ENCODE measurements at regions not wholly inside any gene's neighbourhood (a gene's known extent, or its start where the extent isn't known, plus 50 kb on each side); places are given as distances from the start of the nearest gene placed in this dataset.
A peak's percentile ranks its signal among the peaks of the same experiment; 100 is the strongest.

DNA sequence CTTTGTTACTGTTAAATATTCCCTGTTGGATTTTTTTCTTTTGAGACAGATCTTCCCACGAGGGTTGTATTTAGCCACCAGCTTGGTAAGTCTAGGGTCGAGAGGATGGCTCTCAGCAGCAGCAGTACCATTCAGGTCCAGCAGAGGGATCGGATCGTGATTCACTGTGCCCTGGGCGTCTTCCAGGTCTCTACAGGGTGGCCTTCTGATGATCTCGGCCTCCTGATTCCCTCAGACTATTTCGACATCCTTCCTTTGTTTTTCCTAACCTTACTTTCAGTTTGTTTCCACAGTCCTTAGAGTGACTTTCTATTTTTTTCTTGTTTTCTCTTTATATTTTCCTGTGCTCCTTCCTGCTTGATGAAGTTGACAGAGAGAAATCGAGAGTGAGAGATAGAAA, 1436.9 kb downstream of the UQCRFS1 start:
- no peaks in the 10 kb centered on the region for H3K4me1 Mint-ChIP-seq
- no peak for DNase-seq (ENCODE audit: low spot score)
- CTCF ChIA-PET, result interaction anchor here (1.0 to 1.8 kb wide), 3 partner anchors 17 to 30 kb away, joined by 3 to 7 read pairs (median 3); no protein-coding TSS in a partner anchor
- peak; percentile 75 for ATAC-seq
- H3K9me3 Mint-ChIP-seq, result peaks cover 91% of the 10 kb centered on the region
- TF ChIP-seq, protein P1, sequence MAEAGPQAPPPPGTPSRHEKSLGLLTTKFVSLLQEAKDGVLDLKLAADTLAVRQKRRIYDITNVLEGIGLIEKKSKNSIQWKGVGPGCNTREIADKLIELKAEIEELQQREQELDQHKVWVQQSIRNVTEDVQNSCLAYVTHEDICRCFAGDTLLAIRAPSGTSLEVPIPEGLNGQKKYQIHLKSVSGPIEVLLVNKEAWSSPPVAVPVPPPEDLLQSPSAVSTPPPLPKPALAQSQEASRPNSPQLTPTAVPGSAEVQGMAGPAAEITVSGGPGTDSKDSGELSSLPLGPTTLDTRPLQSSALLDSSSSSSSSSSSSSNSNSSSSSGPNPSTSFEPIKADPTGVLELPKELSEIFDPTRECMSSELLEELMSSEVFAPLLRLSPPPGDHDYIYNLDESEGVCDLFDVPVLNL (CRISPR knock-in tag; IDR thresholded peaks at IDR 0.05; ENCODE audit: borderline replicate concordance, low read depth), result no peak
- no peak for TF ChIP-seq SMAD4 (CRISPR knock-in tag; IDR thresholded peaks at IDR 0.05)
- peaks cover 48% of the 10 kb centered on the region for H3K27me3 Mint-ChIP-seq (ENCODE audit: low read depth)
- POLR2A ChIA-PET, result no interaction called here
- no peak overlapping the region for H3K27ac Mint-ChIP-seq
- H3K36me3 Mint-ChIP-seq, result peaks cover 96% of the 10 kb centered on the region
- no peak overlapping the region for H3K4me3 Mint-ChIP-seq

DNA sequence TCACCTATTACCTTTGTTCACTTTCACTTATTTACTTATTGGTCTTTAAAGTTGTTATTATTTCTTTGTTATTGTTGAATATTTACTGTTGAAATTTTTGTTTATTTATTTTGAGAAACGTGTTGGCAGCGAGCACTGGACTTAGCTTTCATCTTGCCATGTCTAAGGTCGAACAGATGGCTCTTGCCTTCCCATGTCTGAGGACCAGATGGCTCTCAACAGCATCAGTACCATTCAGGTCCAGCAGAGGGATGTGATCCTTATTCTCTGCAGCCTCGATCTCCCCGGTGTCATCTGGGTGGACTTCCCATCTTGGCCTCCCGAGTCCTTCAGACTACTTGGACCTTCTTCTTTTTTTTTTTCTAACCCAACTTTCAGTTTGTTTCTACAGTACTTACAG, 1437.6 kb downstream of the UQCRFS1 start:
- CTCF ChIA-PET, result interaction anchor here (1.0 to 1.8 kb wide), 3 partner anchors 18 to 30 kb away, joined by 3 to 7 read pairs (median 3); no protein-coding TSS in a partner anchor
- Mint-ChIP-seq H3K4me1 (no peaks in the 10 kb centered on the region), H3K9me3 (peaks cover 91% of the 10 kb centered on the region), H3K27ac (no peak overlapping the region), H3K27me3 (ENCODE audit: low read depth) (peaks cover 54% of the 10 kb centered on the region), H3K4me3 (no peak overlapping the region), H3K36me3 (peaks cover 97% of the 10 kb centered on the region)
- DNase-seq (ENCODE audit: low spot score) (no peak), ATAC-seq (no peak)
- TF ChIP-seq SOX15 (CRISPR knock-in tag; IDR thresholded peaks at IDR 0.05) (no peak), JAZF1 (CRISPR knock-in tag; IDR thresholded peaks at IDR 0.05) (no peak), MYBL2 (CRISPR knock-in tag; IDR thresholded peaks at IDR 0.05) (no peak), FOXP1 (CRISPR knock-in tag; IDR thresholded peaks at IDR 0.05; ENCODE audit: borderline replicate concordance) (no peak), ZNF232 (CRISPR knock-in tag; IDR thresholded peaks at IDR 0.05) (no peak), MXD4 (CRISPR knock-in tag; IDR thresholded peaks at IDR 0.05; ENCODE audit: borderline replicate concordance) (no peak), TP53 (CRISPR knock-in tag; IDR thresholded peaks at IDR 0.05) (no peak)
- TF ChIP-seq, protein P2, sequence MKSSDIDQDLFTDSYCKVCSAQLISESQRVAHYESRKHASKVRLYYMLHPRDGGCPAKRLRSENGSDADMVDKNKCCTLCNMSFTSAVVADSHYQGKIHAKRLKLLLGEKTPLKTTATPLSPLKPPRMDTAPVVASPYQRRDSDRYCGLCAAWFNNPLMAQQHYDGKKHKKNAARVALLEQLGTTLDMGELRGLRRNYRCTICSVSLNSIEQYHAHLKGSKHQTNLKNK (CRISPR knock-in tag; IDR thresholded peaks at IDR 0.05), result no peak
- POLR2A ChIA-PET, result no interaction called here

DNA sequence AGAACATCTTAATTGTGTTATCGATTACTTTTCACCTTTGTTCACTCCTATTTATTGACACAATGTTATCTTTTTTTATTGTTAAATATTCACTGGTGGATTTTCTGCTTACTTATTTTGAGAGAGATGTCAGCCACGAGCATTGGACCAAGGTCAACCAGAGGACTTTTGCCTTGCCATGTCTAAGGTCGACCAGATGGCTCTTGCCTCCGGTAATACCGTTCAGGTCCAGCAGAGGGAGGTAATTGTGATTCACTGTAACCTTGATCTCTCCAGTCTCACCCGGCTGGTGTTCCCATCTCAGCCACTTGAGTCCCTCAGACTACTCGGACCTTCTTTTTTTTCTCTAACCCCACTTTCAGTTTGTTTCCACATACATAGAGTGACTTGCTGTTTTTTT, 1438.1 kb downstream of the UQCRFS1 start:
- TF ChIP-seq TEAD1 (CRISPR knock-in tag; IDR thresholded peaks at IDR 0.05), result no peak
- TF ChIP-seq, protein P3, sequence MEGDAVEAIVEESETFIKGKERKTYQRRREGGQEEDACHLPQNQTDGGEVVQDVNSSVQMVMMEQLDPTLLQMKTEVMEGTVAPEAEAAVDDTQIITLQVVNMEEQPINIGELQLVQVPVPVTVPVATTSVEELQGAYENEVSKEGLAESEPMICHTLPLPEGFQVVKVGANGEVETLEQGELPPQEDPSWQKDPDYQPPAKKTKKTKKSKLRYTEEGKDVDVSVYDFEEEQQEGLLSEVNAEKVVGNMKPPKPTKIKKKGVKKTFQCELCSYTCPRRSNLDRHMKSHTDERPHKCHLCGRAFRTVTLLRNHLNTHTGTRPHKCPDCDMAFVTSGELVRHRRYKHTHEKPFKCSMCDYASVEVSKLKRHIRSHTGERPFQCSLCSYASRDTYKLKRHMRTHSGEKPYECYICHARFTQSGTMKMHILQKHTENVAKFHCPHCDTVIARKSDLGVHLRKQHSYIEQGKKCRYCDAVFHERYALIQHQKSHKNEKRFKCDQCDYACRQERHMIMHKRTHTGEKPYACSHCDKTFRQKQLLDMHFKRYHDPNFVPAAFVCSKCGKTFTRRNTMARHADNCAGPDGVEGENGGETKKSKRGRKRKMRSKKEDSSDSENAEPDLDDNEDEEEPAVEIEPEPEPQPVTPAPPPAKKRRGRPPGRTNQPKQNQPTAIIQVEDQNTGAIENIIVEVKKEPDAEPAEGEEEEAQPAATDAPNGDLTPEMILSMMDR (IDR thresholded peaks at IDR 0.05), result 0 out of 2 replicates have a peak, but pooled peaks have one; percentile 4
- no peaks in the 10 kb centered on the region for H3K4me1 Mint-ChIP-seq
- H3K9me3 Mint-ChIP-seq, result peaks cover 95% of the 10 kb centered on the region
- peaks cover 60% of the 10 kb centered on the region for H3K27me3 Mint-ChIP-seq (ENCODE audit: low read depth)
- no peak overlapping the region for H3K27ac Mint-ChIP-seq
- DNase-seq (ENCODE audit: low spot score), result peak; percentile 42
- CTCF ChIA-PET, result interaction anchor here (1.8 kb wide), 1 partner anchor 18 kb away, joined by 7 read pairs; no protein-coding TSS in a partner anchor
- peak; percentile 58 for ATAC-seq
- POLR2A ChIA-PET, result no interaction called here
- peaks cover 97% of the 10 kb centered on the region for H3K36me3 Mint-ChIP-seq
- no peak overlapping the region for H3K4me3 Mint-ChIP-seq

DNA sequence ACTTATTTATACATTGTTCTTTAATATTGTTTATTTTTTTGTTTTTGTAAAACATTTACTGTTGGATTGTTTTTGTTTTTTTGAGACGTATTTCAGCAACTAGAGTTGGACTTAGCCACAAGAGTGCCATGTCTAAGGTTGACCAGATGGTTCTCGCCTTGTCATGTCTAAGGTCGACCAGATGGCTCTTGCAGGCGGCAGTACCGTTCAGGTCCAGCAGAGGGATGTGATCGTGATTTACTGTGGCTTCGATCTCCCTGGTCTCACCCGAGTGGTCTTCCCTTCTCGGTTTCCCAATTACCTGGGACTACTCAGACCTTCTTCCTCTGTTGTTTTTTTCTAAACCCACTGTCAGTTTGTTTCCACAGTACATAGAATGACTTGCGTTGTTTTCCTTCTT, 1438.6 kb downstream of the UQCRFS1 start:
- no peak overlapping the region for H3K27ac Mint-ChIP-seq
- peaks cover 98% of the 10 kb centered on the region for H3K9me3 Mint-ChIP-seq
- ATAC-seq, result peak; percentile 36; the same call in 1 of the 2 replicates
- peaks cover 98% of the 10 kb centered on the region for H3K36me3 Mint-ChIP-seq
- peaks cover 65% of the 10 kb centered on the region for H3K27me3 Mint-ChIP-seq (ENCODE audit: low read depth)
- DNase-seq (ENCODE audit: low spot score), result peak; percentile 29
- H3K4me3 Mint-ChIP-seq, result no peak overlapping the region
- TF ChIP-seq, protein P3 (IDR thresholded peaks at IDR 0.05), result peak; percentile 26; the same call in 1 of the 2 replicates
- no peak for TF ChIP-seq FOXJ3 (CRISPR knock-in tag; IDR thresholded peaks at IDR 0.05; ENCODE audit: borderline replicate concordance)
- ChIA-PET CTCF (no interaction called here), POLR2A (no interaction called here)
- H3K4me1 Mint-ChIP-seq, result no peaks in the 10 kb centered on the region

Data from WTC11 (cell line).